Hematopoietic multipotent progenitor cell treated with erythropoietin and hydrocortisone succinate and interleukin-3 and kit ligand, for 6 days (in vitro differentiated cells): ENCODE measurements at regions not wholly inside any gene's neighbourhood (a gene's known extent, or its start where the extent isn't known, plus 50 kb on each side); places are given as distances from the start of the nearest gene placed in this dataset.

Source experiments
- DNase-seq: peaks from one replicate; pipeline ENCODE4 v3.0.0-alpha.2; 2015

DNA sequence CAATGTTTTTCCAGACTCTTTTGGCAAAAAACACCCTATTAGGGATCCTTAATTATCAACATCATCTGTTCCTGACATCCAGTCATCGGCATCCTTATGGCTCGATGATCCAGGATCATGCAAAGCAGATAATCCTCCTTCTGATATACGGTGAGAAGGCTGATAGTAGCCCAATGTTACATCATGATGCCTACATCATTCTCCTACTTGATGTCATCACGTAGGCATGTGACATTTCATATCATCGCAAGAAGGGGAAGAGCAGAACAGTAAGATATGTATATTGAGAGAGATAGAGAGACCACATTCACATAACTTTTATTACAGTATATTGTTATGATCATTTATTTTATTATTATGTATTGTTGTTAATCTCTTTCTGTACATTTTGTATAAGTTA lies 168.6 kb downstream of the ADAMTS15 start:
- no peak for DNase-seq

DNA sequence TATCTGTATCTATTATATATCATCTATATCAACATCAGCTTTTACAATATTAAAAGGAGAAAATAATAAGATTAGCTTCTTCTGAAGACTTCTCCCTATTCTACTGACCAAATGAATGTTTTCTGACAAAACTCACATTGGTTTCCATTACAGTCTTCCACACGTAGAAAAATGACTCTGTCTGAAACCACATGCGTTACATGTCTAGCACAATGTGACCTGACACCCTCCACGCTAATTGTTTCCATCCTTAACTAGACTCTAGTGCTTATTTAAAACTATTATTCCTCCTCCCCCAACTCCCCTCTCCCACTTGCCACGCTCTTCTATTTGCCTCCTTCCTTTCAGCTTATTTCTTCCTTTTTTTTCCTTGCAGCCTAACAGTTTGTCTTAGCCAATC lies 172.1 kb downstream of the ADAMTS15 start:
- no peak for DNase-seq

DNA sequence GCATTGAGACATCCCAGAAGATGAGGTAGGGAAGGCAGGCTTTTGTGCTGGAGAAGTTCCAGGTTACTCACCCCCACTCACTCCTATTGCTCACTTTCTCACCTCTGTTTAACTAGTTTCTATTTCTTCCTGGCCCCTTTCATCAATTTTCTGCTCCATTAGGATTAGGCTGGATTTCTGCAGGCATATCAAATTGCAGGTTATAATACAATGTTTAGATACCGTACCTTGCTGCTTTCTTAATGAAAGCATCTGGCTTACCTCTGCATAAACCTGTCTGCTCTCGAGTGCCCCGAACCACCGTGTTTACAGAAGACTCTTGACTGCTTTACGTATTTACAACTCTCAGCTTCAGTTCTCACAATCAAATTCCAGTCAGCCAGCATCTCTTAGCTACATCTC lies 173.7 kb downstream of the ADAMTS15 start:
- DNase-seq: no peak

DNA sequence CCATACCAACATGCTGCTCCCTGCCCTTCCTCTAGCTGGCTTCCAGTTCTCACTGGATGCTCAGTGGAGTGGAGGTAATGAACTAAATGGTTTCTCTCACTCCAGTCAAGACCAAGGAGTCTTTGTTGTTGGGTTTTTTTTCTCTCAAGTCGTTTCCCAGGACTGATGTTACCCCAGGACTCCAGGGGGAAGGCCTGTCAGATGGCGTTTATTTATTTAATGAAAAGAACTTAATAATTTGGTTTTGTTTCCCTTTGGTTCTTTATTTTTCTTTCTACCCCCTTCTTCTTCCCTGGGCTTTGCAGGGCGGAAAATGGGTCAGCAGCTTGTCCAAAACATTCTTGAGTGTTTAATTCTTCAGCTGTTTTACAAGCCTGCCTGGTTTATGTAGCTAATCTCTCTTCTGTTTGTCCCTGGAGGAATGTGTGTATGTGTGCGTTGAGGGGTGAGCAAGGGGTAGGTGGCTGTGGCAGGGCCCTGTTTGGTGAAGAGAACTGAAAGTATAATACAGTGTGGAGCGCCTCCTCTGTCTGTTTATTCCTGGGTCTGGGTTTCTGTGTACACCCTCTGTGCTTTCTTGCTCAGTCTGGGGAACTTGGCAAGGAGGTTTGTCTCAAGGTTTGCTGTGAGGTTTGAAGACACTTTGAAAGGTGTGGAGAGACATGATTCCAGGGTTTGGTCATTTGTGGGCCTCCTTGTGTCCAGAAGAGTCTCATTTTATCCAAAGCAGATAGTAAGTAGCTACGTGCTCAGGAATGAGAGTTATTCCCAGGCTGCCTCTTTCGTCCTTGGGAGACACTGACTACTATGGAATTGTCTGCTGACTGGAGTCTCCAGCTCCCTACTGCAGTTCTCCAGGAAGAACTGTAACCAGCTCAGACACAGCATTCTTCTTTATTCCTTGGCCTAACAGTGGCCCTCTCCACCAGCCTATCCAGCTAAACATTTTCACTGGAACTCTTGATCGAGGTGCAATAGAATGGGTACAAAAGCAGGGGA lies 175.5 kb downstream of the ADAMTS15 start:
- no peak for DNase-seq

DNA sequence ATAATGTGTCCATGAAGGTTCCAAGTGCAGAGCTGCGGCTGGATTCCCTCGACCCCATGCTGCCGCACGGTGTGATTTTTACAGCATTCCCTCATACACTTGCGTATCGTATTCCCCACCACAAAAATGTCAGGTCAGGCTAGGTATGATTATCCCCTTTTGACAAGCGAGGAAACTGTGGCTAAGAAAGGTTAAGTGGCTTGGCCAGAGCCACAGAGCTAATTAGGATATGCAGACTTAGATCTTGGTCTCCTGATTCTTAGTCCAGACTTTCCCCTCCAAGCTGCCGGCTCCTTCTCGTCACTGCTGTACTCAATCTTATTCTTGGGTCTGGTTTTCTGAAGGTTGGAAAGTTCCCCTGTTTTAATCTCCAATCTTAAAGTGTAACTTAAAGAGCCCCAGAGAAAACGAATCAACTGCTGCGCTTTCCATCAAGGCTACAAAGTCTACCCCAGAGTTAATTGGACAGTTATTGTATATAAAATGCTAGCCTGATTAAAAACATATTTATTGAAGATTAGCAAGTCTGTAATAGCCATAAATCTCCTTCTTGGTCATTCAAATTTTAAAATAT lies 176.6 kb downstream of the ADAMTS15 start:
- DNase-seq: no peak

DNA sequence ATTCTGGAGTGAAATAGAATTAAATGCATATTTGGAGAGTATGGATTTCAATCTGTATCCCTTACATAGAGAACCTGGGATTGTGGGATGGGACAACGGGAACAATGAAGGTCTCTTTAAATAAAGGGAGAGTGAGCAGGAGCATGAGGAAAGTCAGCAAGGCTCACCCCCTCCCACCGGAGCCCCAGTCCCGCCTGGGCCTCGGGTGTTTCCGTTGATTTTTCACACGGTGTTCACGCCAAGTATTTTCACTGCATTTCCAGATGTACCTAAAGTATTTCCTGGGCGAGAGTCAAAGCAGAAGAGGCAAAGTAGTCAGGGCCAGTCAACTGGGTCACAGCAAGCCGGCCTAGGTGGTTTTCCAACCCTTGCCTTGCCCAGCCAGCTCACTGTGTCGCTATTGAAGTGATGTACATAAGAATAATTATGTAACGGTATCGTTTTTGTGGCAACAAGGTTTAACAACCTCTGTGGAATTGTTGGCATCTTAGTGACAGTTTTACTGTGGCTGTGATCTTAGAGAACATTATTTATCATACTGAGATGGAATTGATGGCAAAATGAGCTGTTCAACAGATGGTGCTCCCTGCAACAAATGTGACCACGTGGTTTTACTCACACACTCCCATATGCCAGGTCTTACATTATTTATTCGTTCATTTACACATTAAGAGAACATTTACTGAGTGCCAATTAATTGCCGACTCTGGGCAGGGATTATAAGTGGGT lies 177.3 kb downstream of the ADAMTS15 start:
- DNase-seq: no peak

DNA sequence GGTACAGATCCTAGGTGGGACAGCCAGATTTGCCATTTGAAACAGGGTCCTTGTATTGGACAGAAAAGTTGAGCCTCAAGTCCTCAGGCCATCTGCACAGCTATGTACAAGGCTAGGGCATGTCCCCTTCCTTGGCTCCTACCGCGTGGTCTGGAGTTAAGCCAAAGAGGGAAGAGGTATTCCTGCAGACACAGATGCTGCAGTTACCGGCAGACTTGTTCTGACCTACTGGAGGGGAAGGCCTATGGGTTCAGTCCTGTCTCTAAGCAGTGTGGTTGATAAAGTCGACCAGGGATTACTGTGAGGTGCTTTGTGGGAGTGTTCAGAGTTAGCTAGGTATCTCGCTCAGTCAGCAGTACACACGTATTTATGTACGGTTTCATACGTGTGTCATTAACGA lies 180.6 kb downstream of the ADAMTS15 start:
- no peak for DNase-seq

DNA sequence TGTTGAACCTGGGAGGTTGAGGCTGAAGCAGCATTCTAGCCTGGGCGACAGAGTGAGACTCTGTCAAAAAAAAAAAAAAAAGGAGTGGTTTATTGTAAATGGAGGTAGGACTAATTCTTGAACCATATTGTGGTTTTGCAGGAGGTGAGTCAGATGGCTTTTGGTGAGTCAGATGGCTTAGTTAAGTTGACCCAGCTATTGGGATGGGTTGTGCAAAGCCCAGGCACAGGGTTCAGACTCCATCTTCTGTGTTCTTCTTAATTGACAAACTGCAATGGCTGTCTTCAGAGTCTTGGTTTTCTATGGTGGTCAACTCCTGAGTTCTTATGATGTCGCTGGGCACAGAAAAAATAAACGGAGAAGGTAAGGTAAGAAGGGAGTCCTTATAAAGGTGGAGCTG lies 182.7 kb downstream of the ADAMTS15 start:
- DNase-seq: no peak

DNA sequence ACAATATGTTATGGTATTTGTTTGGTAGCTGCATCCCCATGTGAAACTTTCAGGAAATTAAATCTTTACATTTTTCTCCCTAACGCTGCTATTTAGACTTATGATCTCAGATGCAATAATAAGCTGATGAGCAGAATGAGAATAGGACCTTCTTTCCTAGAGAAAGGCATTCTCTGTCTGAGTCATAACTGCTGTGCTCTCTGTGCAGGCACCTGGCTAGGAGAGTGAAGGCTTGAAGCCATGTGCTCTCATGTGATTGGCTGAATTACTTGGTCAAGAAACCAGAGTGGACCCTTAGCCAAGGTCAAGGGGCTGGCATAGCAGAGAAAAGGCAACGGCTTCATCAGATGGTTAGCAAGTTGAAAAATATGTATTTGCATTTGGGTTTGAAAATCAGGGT lies 185.0 kb downstream of the ADAMTS15 start:
- no peak for DNase-seq

DNA sequence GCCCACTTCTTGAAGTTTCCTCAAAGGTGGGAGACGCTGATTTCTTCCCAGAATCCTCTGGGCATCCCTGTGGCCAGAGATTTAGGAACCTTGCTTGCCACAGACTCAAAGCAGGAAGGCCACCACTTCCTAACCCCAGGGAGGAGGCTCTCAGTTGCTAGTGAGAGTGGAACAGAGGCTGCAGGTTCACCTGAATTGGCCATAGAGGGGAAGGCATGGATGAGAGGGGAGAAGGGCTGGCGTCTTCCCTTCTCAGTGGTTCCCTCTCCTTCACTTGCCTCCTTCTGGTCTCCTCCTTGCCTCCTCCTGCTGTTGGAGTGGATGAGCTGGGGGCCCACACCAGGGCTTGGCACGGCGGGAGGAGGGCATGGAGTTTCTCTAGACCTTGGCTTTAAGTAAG lies 185.7 kb downstream of the ADAMTS15 start:
- DNase-seq: no peak

DNA sequence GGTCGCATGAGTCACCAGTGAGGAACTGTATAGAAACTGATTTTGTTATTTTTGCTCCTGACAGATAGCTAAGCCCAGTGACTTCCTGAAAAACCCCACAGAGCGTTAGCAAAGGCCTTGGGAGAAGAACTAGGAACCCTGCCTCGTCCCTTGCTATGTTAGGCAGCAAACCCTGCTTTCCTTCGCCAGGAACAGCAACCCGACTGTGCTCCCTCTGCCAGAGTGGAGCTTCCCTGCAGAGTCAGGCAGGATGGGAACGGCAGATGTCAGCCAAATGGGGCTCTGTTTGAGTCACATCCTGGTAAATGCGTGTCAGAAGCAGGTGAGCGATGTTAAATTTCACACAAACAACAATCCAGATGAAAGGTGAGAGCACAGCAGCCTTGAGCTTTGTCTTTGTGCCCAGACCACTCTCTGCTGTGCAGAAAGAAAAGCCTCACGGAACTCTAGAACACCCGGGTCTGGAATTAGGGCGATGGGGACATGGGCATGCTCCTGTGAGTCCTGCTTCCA lies 186.6 kb downstream of the ADAMTS15 start:
- no peak for DNase-seq

DNA sequence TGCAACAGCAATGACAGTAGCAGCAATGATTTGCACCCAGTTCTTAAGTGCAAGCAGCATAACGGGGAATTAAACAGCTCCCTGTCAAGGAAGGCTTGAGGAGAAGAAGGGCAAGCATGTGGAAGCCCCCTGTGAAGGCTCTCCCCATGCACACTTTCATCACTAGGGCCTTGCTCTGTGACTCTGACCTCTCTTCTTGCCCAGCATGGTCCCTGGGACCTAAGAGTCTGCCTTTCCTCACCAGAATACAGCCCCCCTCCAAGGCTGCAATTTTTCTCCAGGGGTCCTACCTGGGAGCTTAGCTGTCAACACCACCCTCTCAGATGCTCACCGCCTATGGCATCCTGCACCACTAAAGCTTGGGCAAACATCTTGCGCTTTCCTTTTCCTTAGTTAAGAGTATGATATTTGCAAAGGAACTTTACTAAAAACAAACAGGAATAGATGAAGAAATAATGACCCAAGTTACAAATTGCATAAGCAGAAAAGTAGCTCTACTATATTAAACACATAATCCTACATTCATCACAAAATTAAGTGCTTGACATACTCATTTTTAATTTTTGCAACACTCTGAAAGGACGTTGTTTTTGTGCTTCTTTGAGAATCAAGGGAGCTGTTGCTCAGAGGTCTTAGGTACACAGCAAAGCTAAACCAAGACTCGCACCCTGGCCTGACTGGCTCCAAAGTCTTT lies 187.6 kb downstream of the ADAMTS15 start:
- no peak for DNase-seq

DNA sequence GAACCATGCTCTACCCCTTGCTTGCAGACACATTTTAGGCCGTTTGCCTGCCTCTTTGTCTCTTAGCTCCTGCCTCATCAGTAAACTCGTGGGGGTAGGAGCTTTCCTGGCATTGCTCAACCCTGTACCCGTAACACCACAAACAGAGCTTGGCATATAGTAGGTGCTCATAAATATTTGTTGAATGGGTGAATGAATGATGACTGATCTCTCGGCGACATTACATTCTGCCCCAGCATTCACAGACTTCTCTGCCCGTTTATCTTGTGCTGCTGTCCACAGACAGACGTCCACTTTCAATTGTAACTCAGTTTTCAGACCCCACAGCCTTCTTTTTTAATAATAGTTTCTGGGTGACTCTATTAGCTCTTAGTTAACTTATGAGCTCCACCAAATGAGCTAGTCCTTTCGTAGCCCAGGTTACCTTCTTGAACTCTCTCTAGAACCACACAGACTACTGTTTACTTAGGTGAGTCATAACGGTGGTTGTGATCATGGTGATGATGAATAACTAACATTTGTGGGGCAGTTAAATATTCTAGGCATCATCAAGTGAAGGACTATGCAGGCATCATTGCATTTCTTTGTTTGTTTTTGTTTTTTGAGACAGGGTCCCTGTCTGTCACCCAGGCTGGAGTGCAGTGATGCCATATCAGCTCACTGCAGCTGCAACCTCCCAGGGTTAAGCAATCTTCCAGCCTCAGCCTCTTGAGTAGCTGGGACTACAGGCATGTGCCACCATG lies 188.4 kb downstream of the ADAMTS15 start:
- no peak for DNase-seq

DNA sequence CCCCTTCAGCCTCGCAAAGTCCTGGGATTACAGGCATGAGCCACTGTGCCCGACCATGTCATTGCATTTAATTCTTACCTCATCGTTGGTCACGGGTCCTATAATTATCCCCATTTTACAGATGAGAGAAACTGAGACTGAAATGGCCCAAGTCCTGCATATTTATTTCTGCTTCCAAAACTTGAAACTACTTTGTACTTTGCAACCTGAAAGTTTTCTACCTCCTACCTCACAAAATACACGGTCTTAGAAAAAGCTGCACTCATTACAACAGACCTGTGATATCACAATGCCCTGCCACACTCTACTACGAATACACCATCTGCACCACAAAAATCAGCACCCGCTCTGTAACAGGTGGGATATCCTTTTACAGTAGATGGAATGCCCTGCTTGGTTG lies 189.1 kb downstream of the ADAMTS15 start:
- DNase-seq: no peak

DNA sequence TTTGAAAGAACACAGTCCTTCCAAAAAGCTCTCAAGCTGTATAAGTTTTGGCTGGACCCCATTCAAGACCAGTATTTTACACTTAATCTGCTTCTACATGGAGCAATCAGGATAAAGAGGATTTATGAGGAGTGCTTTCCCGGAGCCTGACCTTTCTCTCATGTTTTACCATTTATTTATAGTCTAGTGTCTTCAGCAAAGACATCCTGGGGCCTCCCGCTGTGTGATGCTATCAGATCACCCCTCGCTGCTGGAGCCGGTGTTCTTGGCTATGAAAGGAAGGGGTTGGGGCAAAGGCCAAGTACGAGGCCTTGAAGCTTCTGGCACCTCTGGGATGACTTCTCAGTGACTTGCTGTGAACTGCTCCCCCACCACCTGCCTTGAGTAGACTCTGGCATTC lies 189.6 kb downstream of the ADAMTS15 start:
- DNase-seq: no peak

DNA sequence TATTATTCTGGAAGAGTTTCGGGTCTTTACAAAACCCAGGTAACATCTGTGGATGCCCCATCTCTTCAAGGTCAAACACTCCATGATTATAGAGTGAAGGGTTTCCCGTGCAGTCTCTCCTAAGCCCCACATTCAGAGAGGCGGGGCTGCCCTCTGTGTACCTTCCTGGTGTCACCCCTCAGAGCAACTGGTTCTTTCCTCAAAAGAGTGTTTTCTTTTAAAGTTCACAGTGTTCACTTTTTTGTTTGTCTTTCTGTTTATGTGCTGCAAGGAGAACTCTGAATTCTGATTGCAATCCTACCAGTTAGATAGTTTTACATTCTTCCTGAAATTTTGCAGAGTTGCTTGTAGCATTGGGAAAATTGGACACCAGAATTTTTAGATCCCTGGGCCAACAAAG lies 190.2 kb downstream of the ADAMTS15 start:
- no peak for DNase-seq

DNA sequence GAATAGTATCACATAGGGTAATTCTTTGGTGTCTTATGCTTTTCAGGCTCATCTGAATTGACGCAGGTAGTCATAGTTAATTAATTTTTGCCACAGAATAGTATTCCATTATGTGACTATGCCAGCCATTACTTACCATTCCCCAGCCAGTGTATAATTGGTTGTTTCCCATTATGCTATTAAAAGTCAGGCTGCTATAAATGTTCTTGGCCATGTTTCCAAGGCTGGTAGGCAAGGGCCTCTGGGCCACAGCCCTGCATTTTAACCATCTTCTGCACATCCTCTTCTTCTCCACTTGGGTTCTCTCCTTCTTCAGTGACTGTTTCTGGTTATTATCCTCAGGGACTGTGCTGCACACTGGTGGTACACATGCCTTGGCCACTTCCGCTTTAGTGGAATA lies 190.9 kb downstream of the ADAMTS15 start:
- no peak for DNase-seq

DNA sequence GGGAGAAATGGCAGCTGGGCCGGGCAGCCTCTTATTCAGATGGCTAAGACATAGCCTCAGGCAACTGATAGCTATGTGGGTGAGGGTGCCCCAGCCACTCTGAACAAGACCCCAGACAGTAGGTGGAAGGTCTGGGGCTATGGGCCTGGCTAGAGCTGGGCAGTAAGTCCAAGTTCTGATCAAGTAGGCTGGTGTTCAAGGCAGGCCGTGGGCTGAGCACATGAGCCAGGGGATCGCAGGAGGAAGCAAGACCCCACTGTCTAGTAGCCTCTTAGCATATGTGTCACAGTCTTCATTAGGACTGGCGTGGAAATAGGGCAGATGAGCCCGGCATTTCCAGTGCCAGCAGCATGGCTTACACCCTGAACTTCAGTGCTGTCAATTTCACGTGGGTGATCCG lies 192.1 kb downstream of the ADAMTS15 start:
- no peak for DNase-seq

DNA sequence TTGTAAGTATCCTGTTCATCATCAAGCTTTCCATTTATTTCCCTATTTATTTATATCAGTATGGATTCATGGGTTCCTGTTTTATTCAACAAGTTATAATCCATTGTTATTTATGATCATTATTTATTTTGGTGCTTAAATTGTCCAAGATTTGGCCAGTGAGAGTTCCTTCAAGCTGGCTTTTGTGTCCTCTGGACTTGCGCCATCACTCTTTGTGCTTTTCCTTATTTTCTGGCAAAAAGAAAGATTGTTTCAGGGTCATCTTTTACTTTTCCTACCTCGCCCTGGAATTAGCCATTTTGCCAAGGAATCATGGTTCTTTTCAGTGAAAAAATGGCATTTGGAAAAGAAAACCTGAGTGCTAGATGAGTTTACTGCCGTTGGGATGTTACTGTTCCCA lies 193.4 kb downstream of the ADAMTS15 start:
- DNase-seq: no peak

DNA sequence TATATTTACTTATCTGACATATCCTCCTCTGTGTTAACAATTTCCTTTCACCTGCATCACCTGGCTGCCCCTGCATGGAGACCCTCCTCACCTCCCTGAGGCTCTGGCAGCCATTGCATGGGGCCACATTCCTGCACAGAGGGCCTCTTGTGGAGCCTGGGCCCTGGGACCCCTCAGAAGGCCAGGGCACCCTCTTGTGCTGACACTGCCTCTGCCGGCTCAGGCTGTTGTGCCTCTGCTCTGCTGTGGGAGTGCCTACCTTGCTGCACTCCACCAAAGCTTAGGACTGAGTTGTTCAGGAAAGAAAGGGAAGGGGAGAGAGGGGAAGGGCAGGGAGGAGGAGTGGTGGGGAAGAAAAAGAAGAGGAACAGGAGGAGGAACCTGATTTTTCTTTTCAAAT lies 194.5 kb downstream of the ADAMTS15 start:
- no peak for DNase-seq

DNA sequence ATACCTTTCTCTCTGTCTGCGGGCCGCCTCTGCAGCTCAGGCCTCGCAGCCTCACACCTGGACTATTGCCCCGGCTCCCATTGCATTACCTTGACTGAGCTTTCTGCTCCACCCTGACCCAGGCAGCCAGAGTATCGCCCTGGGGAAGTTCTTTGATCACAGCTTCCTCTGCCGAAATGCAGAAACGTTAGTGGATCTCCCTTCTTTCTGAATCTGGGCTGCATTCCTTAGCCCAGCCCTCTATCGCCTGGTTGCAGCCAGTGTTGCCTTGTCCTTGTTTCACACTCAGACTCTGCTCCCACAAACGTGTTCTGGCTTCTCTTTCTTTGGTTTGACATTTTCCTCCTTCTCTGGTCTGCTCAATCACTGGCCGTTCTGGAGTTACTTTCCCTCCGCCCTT lies 195.7 kb downstream of the ADAMTS15 start:
- DNase-seq: no peak

DNA sequence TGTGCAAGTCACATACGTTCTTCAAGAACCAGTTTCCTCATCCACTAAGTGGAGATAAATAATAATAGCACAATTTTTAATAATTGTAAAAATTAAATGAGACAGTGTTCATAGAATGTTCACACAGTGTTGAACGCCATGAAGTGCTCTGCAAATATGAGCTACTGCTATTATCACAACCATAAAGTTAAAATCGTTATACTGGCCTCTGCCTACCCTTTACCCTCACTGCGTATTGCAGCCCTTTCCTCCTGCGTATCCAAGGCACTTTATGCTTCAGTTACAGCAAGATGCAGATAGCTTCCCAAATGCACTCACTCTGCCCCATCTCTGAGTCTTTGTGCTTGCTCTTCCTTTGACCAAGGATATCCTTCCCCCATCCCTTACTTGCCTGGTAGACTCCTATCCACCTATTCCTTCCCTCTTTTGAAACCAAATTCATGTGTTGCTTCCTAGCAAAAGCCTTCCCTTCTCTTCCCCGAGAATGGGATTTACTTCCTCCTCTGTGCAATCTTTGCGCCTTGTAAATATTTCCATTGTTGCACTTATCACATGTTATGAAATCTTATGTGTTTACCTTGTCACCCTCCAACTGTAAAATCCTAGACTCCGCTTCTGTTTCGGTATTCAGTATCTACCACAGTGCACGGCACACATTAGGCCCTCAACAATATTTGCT lies 196.9 kb downstream of the ADAMTS15 start:
- DNase-seq: no peak
